ENCODE measurements at regions not wholly inside any gene's neighbourhood (a gene's known extent, or its start where the extent isn't known, plus 50 kb on each side); places are given as distances from the start of the nearest gene placed in this dataset.

- H3K27ac Mint-ChIP-seq = no peak overlapping the region
- H3K4me1 Mint-ChIP-seq = peaks cover 0 to 1% (median 0%) of the 10 kb centered on the region in 7 donors
- H3K36me3 Mint-ChIP-seq = no peaks in the 10 kb centered on the region
- ATAC-seq (no peak), DNase-seq (no peak)
- no peak overlapping the region for H3K4me3 Mint-ChIP-seq
- Histone ChIP-seq H3K4me1 (ENCODE audit: control insufficient read depth in 2 of 2, insufficient read depth in 2 of 2, low read length in 2 of 2) (no peaks in the 10 kb centered on the region), H3K9me3 (ENCODE audit: control insufficient read depth in 2 of 3, low read length in 3 of 3) (no peaks in the 10 kb centered on the region), H3K36me3 (ENCODE audit: control insufficient read depth in 2 of 3, insufficient read depth in 3 of 3, low read length in 3 of 3) (no peaks in the 10 kb centered on the region), H3K27ac (ENCODE audit: low read depth, low read length) (no peak overlapping the region), H3K27me3 (ENCODE audit: control insufficient read depth in 2 of 2, insufficient read depth in 2 of 2, low read length in 2 of 2) (no peaks in the 10 kb centered on the region), H3K4me3 (ENCODE audit: low read length) (no peak overlapping the region)
- POLR2A ChIA-PET = no interaction called here
- intact Hi-C loops (cut with micrococcal nuclease) = no loop called here
- H3K9me3 Mint-ChIP-seq = no peaks in the 10 kb centered on the region
- CTCF ChIA-PET = no interaction called here
- peaks cover 0 to 13% (median 5%) of the 10 kb centered on the region in 5 donors for H3K27me3 Mint-ChIP-seq
Measured at GRCh38 chr2:239488125-239488524, 87.3 kb upstream of the HDAC4 start.

- no peak overlapping the region for H3K4me3 ChIP-seq (ENCODE audit: low read length)
- H3K36me3 Mint-ChIP-seq = no peaks in the 10 kb centered on the region
- ChIA-PET CTCF (no interaction called here), POLR2A (no interaction called here)
- H3K4me1 ChIP-seq (ENCODE audit: control insufficient read depth in 2 of 2, insufficient read depth in 2 of 2, low read length in 2 of 2) = no peaks in the 10 kb centered on the region
- no peaks in the 10 kb centered on the region for H3K9me3 Mint-ChIP-seq
- H3K27me3 Mint-ChIP-seq = peaks cover 0 to 13% (median 4%) of the 10 kb centered on the region in 5 donors
- peaks cover 0 to 1% (median 0%) of the 10 kb centered on the region in 7 donors for H3K4me1 Mint-ChIP-seq
- no peak overlapping the region for H3K27ac Mint-ChIP-seq
- H3K27ac ChIP-seq (ENCODE audit: low read depth, low read length) = no peak overlapping the region
- no peak overlapping the region for H3K4me3 Mint-ChIP-seq
- H3K9me3 ChIP-seq (ENCODE audit: control insufficient read depth in 2 of 3, low read length in 3 of 3) = no peaks in the 10 kb centered on the region
- no peak for ATAC-seq
- H3K27me3 ChIP-seq (ENCODE audit: control insufficient read depth in 2 of 2, insufficient read depth in 2 of 2, low read length in 2 of 2) = no peaks in the 10 kb centered on the region
- intact Hi-C loops (cut with micrococcal nuclease) = no loop called here
- H3K36me3 ChIP-seq (ENCODE audit: control insufficient read depth in 2 of 3, insufficient read depth in 3 of 3, low read length in 3 of 3) = no peaks in the 10 kb centered on the region
- no peak for DNase-seq
Measured at GRCh38 chr2:239487272-239487671, 86.5 kb upstream of the HDAC4 start.

GRCh38 chr2:239485622-239486021, 84.8 kb upstream of the HDAC4 start:
- H3K4me1 Mint-ChIP-seq = peaks cover 0 to 9% (median 0%) of the 10 kb centered on the region in 7 donors
- Histone ChIP-seq H3K27ac (ENCODE audit: low read depth, low read length) (no peak overlapping the region), H3K27me3 (ENCODE audit: control insufficient read depth in 2 of 2, insufficient read depth in 2 of 2, low read length in 2 of 2) (no peaks in the 10 kb centered on the region), H3K4me3 (ENCODE audit: low read length) (no peak overlapping the region), H3K36me3 (ENCODE audit: control insufficient read depth in 2 of 3, insufficient read depth in 3 of 3, low read length in 3 of 3) (no peaks in the 10 kb centered on the region), H3K4me1 (ENCODE audit: control insufficient read depth in 2 of 2, insufficient read depth in 2 of 2, low read length in 2 of 2) (no peaks in the 10 kb centered on the region), H3K9me3 (ENCODE audit: control insufficient read depth in 2 of 3, low read length in 3 of 3) (no peaks in the 10 kb centered on the region)
- POLR2A ChIA-PET = no interaction called here
- peaks cover 0 to 9% (median 4%) of the 10 kb centered on the region in 5 donors for H3K27me3 Mint-ChIP-seq
- intact Hi-C loops (cut with micrococcal nuclease) = no loop called here
- H3K9me3 Mint-ChIP-seq = no peaks in the 10 kb centered on the region
- CTCF ChIA-PET = no interaction called here
- no peak overlapping the region for H3K27ac Mint-ChIP-seq
- ATAC-seq (no peak), DNase-seq (no peak)
- H3K36me3 Mint-ChIP-seq = no peaks in the 10 kb centered on the region
- H3K4me3 Mint-ChIP-seq = no peak overlapping the region

GRCh38 chr2:239484571-239485355, 83.9 kb upstream of the HDAC4 start:
- H3K4me1 ChIP-seq (ENCODE audit: control insufficient read depth in 2 of 2, insufficient read depth in 2 of 2, low read length in 2 of 2) = no peaks in the 10 kb centered on the region
- Mint-ChIP-seq H3K9me3 (no peaks in the 10 kb centered on the region), H3K27ac (no peak overlapping the region), H3K36me3 (no peaks in the 10 kb centered on the region), H3K27me3 (peaks cover 0 to 6% (median 4%) of the 10 kb centered on the region in 5 donors), H3K4me1 (peaks cover 0 to 9% (median 0%) of the 10 kb centered on the region in 7 donors), H3K4me3 (no peak overlapping the region)
- intact Hi-C loops (cut with micrococcal nuclease) = no loop called here
- POLR2A ChIA-PET = no interaction called here
- H3K27me3 ChIP-seq (ENCODE audit: control insufficient read depth in 2 of 2, insufficient read depth in 2 of 2, low read length in 2 of 2) = no peaks in the 10 kb centered on the region
- no peaks in the 10 kb centered on the region for H3K9me3 ChIP-seq (ENCODE audit: control insufficient read depth in 2 of 3, low read length in 3 of 3)
- DNase-seq = no peak
- CTCF ChIA-PET = no interaction called here
- H3K27ac ChIP-seq (ENCODE audit: low read depth, low read length) = no peak overlapping the region
- H3K4me3 ChIP-seq (ENCODE audit: low read length) = no peak overlapping the region
- no peak for ATAC-seq
- no peaks in the 10 kb centered on the region for H3K36me3 ChIP-seq (ENCODE audit: control insufficient read depth in 2 of 3, insufficient read depth in 3 of 3, low read length in 3 of 3)

- H3K4me1 Mint-ChIP-seq = peaks cover 0 to 9% (median 0%) of the 10 kb centered on the region in 7 donors
- no peaks in the 10 kb centered on the region for H3K4me1 ChIP-seq (ENCODE audit: control insufficient read depth in 2 of 2, insufficient read depth in 2 of 2, low read length in 2 of 2)
- H3K27me3 Mint-ChIP-seq = peaks cover 0 to 5% (median 3%) of the 10 kb centered on the region in 5 donors
- H3K27ac Mint-ChIP-seq = no peak overlapping the region
- no peaks in the 10 kb centered on the region for H3K36me3 Mint-ChIP-seq
- no peaks in the 10 kb centered on the region for H3K36me3 ChIP-seq (ENCODE audit: control insufficient read depth in 2 of 3, insufficient read depth in 3 of 3, low read length in 3 of 3)
- no peak overlapping the region for H3K4me3 ChIP-seq (ENCODE audit: low read length)
- H3K9me3 Mint-ChIP-seq = no peaks in the 10 kb centered on the region
- ATAC-seq (no peak), DNase-seq (no peak)
- H3K27ac ChIP-seq (ENCODE audit: low read depth, low read length) = no peak overlapping the region
- intact Hi-C loops (cut with micrococcal nuclease) = no loop called here
- no peaks in the 10 kb centered on the region for H3K27me3 ChIP-seq (ENCODE audit: control insufficient read depth in 2 of 2, insufficient read depth in 2 of 2, low read length in 2 of 2)
- no peaks in the 10 kb centered on the region for H3K9me3 ChIP-seq (ENCODE audit: control insufficient read depth in 2 of 3, low read length in 3 of 3)
- CTCF ChIA-PET = no interaction called here
- POLR2A ChIA-PET = no interaction called here
- no peak overlapping the region for H3K4me3 Mint-ChIP-seq
Measured at GRCh38 chr2:239482778-239483712, 82.2 kb upstream of the HDAC4 start.

GRCh38 chr2:239479471-239479870, 78.7 kb upstream of the HDAC4 start:
- H3K9me3 Mint-ChIP-seq = no peaks in the 10 kb centered on the region
- no peak overlapping the region for H3K4me3 Mint-ChIP-seq
- no peaks in the 10 kb centered on the region for H3K4me1 ChIP-seq (ENCODE audit: control insufficient read depth in 2 of 2, insufficient read depth in 2 of 2, low read length in 2 of 2)
- no peaks in the 10 kb centered on the region for H3K36me3 ChIP-seq (ENCODE audit: control insufficient read depth in 2 of 3, insufficient read depth in 3 of 3, low read length in 3 of 3)
- ChIA-PET POLR2A (no interaction called here), CTCF (no interaction called here)
- no peak overlapping the region for H3K27ac Mint-ChIP-seq
- H3K27me3 Mint-ChIP-seq = peaks cover 0 to 5% (median 3%) of the 10 kb centered on the region in 5 donors
- H3K4me3 ChIP-seq (ENCODE audit: low read length) = no peak overlapping the region
- peaks cover 0 to 9% (median 0%) of the 10 kb centered on the region in 7 donors for H3K4me1 Mint-ChIP-seq
- H3K36me3 Mint-ChIP-seq = no peaks in the 10 kb centered on the region
- DNase-seq (no peak), ATAC-seq (no peak)
- H3K9me3 ChIP-seq (ENCODE audit: control insufficient read depth in 2 of 3, low read length in 3 of 3) = no peaks in the 10 kb centered on the region
- intact Hi-C loops (cut with micrococcal nuclease) = no loop called here
- H3K27me3 ChIP-seq (ENCODE audit: control insufficient read depth in 2 of 2, insufficient read depth in 2 of 2, low read length in 2 of 2) = no peaks in the 10 kb centered on the region
- no peak overlapping the region for H3K27ac ChIP-seq (ENCODE audit: low read depth, low read length)
